ENCODE measurements at regions not wholly inside any gene's neighbourhood (a gene's known extent, or its start where the extent isn't known, plus 50 kb on each side); places are given as distances from the start of the nearest gene placed in this dataset.

DNA sequence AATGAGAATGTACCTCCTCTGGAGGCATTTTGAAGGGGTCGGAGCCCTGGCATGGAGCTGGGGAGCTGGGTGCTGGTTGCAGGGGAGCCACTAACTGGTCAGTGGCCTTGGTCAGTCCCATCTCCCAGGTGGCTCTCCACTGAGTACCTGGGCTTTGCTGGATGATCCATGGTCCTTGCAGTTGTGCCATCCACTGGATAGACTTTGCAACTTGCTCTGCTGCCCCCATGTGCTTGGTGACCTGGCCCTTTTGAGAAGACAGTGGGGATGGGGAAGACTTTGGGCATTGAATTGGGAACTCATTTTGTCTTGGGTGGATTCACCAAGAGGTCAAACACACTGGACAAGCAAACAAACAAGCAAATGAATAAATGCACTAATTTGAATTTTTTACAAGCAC is 263.9 kb downstream of the MYCN start:
- TF ChIP-seq, protein P1, sequence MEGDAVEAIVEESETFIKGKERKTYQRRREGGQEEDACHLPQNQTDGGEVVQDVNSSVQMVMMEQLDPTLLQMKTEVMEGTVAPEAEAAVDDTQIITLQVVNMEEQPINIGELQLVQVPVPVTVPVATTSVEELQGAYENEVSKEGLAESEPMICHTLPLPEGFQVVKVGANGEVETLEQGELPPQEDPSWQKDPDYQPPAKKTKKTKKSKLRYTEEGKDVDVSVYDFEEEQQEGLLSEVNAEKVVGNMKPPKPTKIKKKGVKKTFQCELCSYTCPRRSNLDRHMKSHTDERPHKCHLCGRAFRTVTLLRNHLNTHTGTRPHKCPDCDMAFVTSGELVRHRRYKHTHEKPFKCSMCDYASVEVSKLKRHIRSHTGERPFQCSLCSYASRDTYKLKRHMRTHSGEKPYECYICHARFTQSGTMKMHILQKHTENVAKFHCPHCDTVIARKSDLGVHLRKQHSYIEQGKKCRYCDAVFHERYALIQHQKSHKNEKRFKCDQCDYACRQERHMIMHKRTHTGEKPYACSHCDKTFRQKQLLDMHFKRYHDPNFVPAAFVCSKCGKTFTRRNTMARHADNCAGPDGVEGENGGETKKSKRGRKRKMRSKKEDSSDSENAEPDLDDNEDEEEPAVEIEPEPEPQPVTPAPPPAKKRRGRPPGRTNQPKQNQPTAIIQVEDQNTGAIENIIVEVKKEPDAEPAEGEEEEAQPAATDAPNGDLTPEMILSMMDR (IDR thresholded peaks at IDR 0.05; ENCODE audit: poor library complexity, severe bottlenecking): no peak
- TF ChIP-seq MXI1 (conservative IDR thresholded peaks at IDR 0.05; ENCODE audit: poor library complexity, severe bottlenecking): no peak
- no peak for TF ChIP-seq EP300 (conservative IDR thresholded peaks at IDR 0.05; ENCODE audit: poor library complexity, severe bottlenecking)
- TF ChIP-seq, protein P2, sequence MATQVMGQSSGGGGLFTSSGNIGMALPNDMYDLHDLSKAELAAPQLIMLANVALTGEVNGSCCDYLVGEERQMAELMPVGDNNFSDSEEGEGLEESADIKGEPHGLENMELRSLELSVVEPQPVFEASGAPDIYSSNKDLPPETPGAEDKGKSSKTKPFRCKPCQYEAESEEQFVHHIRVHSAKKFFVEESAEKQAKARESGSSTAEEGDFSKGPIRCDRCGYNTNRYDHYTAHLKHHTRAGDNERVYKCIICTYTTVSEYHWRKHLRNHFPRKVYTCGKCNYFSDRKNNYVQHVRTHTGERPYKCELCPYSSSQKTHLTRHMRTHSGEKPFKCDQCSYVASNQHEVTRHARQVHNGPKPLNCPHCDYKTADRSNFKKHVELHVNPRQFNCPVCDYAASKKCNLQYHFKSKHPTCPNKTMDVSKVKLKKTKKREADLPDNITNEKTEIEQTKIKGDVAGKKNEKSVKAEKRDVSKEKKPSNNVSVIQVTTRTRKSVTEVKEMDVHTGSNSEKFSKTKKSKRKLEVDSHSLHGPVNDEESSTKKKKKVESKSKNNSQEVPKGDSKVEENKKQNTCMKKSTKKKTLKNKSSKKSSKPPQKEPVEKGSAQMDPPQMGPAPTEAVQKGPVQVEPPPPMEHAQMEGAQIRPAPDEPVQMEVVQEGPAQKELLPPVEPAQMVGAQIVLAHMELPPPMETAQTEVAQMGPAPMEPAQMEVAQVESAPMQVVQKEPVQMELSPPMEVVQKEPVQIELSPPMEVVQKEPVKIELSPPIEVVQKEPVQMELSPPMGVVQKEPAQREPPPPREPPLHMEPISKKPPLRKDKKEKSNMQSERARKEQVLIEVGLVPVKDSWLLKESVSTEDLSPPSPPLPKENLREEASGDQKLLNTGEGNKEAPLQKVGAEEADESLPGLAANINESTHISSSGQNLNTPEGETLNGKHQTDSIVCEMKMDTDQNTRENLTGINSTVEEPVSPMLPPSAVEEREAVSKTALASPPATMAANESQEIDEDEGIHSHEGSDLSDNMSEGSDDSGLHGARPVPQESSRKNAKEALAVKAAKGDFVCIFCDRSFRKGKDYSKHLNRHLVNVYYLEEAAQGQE (IDR thresholded peaks at IDR 0.05; ENCODE audit: borderline replicate concordance): no peak
- no peak for TF ChIP-seq POLR2AphosphoS5 (IDR thresholded peaks at IDR 0.05)
- no peak for TF ChIP-seq EZH2 (IDR thresholded peaks at IDR 0.05; ENCODE audit: borderline replicate concordance, insufficient read depth, low read length, poor library complexity, severe bottlenecking)
- TF ChIP-seq RAD21 (conservative IDR thresholded peaks at IDR 0.05): no peak
